ENCODE measurements at regions not wholly inside any gene's neighbourhood (a gene's known extent, or its start where the extent isn't known, plus 50 kb on each side); places are given as distances from the start of the nearest gene placed in this dataset.

DNA sequence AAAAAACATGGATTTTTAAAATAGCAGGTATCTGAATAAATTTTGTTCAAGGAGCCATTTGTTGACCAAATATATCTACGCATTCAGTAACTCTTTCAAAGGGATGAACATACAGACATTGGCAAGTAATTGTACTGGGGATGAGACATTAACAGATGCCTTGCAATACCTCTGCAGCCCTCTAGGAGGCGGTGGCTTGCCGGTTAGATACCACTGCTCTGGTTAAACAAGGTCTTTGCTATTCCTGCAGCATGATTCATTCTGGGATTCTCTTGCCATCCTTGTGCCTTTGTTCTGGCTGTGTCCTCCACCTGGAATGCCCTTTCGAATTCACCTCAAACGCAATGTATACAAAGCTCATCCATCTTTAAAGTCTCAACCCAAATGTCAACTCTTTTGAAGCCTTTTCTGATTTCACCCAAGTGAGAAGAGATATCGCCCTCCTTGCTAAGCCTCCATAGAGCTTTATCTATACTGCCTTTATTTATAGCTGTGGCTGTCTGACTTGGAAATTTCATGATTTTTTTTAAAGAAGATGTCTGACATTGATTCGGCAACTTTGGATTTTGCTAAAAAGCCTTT lies 131.0 kb upstream of the SRRM4 start:
- DNase-seq (ENCODE audit: low read depth): no peak

DNA sequence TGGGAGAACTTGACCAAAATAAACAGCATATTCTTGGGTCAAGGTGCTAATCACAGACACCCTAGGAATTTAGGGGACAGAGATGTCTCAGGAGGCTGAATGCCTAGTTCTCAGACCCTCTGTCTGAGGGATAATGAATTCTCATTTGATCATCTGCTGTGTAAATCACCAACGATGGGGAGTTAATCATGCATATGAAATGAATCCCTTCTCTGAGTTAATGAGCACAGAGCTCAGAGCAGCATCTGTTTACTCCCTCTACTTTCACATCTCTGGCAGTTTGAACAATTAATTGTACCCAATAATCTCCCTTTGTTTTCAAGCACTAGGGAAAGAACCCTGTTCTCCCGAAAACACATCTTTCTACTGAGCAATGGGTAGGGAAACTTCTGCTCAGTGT lies 129.4 kb upstream of the SRRM4 start:
- DNase-seq (ENCODE audit: low read depth): no peak

DNA sequence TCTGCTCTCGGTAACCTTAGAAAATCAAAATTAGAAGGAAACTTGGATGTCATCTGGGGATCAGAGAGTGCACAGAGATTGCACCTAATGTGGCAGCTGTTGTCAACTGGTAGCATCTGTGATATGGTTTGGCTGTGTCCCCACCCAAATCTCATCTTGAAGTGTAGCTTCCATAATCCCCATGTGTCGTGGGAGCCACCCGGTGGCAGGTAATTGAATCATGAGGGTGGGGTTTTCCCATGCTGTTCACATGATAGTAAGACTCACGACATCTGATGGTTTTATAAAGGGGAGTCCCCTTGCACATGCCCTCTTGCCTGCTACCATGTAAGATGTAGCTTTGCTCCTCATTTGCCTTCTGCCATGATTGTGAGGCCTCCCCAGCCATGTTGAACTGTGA lies 127.7 kb upstream of the SRRM4 start:
- DNase-seq (ENCODE audit: low read depth): no peak

DNA sequence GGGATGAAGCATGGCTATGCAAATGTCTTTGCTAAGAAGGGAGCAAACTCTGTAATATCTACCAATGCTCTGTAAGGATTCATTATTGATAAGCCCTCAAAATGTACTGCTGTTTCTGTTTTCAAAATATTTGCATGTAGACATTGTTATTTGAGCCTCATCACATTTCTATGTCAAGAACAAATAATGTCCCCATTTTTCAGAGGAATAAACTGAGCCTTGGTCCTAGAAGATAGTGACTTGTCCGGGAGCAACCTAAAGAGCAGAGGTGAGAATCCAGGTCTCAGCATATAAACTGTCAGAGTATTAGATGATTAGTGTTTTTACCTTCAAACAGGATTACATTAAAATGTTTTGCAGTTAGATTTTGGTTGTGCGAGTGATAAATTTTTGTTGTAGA lies 125.5 kb upstream of the SRRM4 start:
- DNase-seq (ENCODE audit: low read depth): no peak

DNA sequence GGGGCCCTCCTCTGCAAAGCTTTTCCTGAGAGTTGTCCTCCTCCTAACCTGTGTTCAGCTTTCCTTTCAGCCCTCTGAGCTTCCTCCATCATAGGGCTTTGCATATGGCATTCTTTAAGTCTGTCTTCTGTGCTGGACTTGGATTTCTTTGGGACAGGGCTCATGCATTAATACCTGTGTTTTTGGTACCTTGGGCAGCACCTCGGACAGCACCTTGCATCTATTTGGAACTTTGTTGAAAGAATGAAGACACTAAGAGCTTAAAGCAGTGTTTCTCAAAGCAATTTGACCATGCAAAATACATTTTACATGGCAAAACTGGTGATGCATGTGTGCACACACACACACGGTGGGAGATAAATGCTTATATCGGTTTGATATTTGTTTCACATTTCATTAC lies 115.0 kb upstream of the SRRM4 start:
- DNase-seq (ENCODE audit: low read depth): peak; percentile 3

DNA sequence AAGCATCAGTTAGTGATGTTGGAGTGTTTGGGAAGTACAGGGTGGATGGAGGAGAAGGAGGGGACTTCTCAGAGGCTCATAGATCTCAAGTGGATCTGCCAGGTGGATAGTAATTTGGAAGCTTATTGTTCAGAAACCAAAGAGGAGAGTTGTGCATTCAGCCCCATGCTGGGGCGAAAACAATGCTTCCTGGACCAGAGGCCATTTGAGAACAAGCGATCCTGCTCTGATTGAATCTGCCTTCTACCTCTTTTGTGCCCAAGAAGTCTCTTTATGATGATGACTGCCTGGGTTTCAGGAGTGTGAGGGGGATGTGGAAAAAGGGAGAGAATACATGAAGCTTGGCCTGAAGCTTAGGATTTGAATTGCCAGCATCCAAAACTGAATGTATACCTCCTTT lies 110.8 kb upstream of the SRRM4 start:
- no peak for DNase-seq (ENCODE audit: low read depth)

DNA sequence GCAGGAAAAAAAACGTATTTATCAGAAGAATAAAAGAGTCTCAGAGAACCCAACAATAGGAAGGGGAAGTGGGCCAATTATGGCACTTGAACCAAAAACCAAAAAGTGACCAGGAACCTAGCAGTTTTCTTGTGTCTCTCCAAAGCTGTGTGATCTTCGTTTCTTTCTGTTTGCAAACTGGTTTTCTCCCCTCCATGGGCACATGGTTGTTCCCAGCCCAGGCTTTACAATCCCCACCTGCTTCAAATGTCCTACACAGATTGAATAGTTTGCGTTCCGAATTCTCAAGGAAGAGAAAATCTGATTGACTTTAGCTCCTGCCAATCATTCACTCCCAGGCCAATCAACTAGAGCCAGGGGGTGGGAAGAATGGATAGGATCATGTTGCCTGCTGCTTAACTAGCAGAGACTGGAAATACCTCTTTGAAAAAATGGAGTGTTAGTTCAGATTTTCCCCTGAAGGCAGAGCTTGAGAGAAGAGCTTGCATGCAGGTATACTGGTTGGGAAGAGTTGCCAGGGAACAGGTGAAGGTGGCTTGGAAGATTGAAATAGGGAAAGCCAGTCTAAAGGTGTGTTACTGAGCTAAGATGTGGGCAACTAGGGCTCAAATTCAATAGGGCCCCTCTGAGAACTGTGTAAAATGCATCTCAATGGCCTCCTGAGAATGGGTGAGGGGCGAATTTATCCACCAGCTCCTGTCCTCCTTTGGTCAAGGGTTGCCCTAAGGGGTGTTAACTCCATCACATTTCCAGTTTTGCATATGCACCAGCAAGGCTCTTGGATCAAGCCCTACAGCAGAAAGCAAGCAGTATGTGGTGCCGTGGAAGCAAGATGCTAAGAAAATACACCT lies 106.4 kb upstream of the SRRM4 start:
- DNase-seq (ENCODE audit: low read depth): no peak

DNA sequence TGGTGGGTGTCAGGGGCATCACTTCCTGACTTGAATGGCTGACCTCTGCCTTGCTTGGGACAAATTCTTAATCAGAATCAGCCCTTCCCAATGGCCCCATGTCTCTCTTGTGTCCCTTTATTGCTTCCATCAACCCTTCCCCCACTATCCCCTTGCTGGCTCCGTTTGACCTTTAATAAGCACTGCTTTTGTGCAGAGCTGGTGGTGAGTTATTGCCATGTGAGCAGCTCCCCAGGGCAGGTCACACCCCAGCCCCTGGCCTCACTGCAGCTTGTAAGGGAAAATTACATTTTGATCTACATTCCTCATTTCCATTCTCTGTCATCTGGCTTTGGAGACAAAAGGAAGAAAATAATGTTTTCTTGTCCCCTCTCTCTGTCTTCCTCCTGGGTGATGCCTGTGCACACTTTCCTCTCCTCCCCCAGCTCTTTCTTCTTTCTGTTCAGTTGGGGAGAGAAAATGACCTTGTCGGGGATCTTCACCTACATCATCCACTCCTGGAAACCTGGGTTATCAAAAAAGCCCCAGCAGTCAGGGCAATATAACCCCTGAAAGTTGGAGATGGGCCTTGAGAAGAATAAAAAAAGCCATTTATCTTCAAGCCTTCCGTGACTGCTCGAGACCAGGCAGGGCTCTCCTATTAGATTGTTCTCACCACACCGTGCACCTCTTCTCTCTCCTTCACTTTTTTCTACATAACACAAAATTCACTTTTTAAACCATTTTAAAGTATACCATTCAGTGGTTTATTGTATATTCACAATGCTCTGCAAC lies 100.4 kb upstream of the SRRM4 start:
- no peak for DNase-seq (ENCODE audit: low read depth)

DNA sequence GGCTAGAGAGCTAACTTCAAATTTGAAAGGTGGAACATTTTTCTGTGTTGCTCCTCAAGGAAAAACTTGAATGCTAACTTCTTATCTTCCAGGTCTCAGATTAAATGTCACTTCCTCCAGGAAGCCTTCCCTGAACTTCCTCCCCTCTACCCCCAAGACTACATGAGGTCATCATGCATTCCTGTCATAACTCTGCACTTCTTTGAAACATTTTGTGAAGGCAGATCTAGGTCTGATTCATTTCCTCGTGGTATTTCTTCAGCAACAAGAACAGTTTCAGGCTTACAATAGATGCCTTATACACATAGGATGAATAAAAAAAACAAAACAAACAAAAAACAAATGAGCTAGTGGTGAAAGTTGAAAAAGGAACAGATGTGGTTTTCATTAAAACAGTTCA lies 97.1 kb upstream of the SRRM4 start:
- no peak for DNase-seq (ENCODE audit: low read depth)

DNA sequence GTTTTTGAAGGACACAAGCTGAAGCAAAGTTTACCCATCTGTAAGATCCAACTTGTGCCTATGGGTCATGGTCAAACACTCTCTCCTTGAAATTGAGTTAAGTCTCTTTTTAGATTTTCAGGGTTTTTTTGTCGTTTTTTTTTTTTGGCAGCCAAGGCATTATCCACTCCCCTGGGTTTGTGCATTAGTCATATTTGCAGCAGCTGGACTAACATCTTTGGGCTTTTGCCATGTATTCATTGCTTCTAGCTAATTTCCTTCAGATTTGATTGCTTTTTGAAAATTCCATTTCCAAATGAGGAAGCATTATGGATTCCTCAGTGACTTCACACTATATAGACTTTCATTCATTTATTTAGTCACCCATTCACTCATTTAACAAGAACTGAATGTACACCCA lies 80.3 kb upstream of the SRRM4 start:
- DNase-seq (ENCODE audit: low read depth): no peak

DNA sequence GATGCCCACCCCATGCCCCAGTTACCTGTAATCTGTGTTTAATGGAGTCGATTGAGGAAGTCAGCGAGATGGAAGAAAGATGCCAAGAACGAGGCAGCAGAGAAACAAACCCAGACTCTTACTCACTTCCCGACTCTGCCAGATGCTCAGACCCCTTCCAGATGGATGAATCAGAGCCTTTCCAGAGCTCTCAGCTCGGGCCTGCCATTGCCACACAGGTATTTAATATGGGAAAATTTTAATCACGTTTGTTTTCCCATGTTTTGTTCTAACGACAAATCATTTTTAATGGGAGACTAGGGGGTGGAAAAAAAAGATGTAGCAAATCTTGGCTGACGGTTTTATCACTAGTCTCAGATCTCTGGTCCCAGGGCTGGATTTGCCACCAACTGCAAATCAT lies 72.5 kb upstream of the SRRM4 start:
- no peak for DNase-seq (ENCODE audit: low read depth)

DNA sequence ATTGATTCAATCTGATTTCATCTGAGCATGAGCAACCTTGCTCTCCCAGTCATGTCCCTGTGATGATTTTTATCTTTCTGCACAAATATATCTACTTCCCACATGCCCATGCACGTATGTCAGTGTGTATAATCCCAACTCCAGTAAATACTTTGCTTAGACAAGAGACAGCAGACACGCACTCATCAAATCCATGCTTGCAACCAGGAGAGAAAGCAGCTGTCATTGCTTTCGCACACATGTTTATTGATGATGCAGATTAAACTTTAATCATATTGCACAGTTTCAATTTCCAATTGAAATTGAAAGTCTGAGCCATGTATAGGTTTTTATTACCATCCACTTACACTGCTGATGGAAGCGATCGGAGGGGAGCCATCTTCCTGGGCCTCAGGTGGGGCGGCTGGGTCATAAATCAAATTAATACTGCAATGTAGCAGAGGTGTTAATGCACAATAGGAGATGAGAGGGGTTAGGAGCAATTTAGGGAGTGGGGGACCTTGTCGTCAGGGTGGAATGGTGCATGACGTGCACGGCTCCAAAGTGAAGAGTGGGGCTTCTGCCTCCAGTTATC lies 68.6 kb upstream of the SRRM4 start:
- no peak for DNase-seq (ENCODE audit: low read depth)

DNA sequence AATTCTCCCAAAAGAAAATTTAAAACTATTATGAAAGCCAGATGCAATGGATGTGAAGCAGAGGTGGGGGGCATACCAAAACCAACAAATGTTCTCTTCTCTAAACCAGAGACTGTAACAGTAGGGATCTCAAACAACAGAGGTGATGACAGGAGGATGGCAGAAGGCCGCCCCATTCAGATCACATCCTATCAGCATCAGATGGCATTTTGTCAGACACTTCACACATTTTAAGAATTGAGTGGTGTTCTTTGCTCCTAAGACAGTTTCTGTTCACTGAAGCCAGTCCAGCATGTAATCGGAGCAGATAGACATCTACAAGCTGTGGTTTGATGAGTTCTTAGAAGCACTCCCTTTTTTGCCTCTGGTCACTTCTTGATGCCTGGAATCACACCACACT lies 59.6 kb upstream of the SRRM4 start:
- DNase-seq (ENCODE audit: low read depth): no peak

DNA sequence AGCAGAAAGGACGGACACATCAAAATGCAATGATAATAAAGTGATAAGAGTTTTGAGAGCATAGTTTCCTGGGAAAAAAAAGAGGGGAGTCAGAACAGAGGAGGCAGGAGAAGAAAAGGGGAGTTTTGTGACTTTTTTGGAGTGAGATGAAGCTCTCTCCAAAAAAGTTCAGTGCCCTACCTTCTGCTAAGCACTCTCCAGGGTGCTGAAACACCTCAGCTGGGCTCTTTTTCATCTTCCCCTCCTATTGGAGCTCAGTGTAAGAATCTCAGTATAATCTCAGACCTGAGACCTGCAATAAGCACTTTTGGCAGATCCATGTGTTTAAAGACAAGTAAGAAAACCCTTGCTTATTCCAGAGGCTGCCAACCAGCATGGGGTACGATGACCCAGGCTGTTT lies 58.9 kb upstream of the SRRM4 start:
- no peak for DNase-seq (ENCODE audit: low read depth)

DNA sequence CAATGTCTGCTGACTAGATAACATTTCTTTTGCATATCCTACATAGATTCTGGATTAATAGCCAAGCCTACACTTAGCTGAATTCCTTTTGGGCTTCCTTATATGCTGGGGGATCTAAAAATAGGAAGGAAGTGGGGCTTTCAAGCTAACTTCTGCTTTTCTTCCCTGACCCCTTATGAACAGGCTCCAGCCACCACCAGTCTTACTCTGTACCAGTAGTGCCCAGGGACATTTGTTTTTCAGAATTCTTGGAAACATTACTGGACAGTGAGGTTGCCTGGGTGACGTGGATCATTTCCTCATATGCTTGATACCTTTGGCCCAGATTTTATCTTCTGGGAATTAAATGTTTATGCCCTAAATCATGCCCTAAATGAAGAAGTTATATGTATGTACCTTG lies 55.9 kb upstream of the SRRM4 start:
- no peak for DNase-seq (ENCODE audit: low read depth)

DNA sequence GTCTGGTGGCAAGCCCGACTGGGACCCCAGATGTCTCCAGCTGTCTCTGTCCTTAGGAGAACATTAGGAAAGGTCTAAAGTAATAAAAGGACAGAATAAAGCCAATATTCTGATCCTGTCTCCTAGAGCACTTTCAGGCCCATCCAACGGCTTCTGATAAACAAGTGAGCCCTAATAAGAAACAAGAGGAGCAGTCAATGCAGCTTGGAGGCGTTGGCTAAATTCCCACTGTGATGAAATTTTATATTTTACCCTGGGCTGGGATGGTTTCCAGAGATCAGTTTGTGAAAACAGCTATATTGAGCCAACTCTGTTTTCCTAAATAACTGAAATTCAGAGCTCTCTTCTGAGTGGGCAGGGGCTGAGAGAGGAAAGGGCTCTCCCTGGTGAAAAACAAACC lies 55.5 kb upstream of the SRRM4 start:
- DNase-seq (ENCODE audit: low read depth): no peak

Data from M059J (cell line).